OCI-LY3 (cell line): ENCODE measurements at regions not wholly inside any gene's neighbourhood (a gene's known extent, or its start where the extent isn't known, plus 50 kb on each side); places are given as distances from the start of the nearest gene placed in this dataset.
"Not testable (repeated sequence)": the region's sequence is repeated elsewhere in the genome, so short reads cannot be mapped to it uniquely, and the experiment has no call there.

ENCODE experiments used
- H2AFZ ChIP-seq: fragments of 200-600, 300-600 bp; shearing (Covaris generic); 2 replicates; pipeline ENCODE4 v1.6.0; 2014; ENCODE audit warnings: antibody characterized with exemption, low read depth, low read length
- H3K27ac ChIP-seq: fragments of 200-600, 300-600 bp; sonication (generic); 2 replicates; pipeline ENCODE4 v1.5.1; 2014; ENCODE audit warnings: mild to moderate bottlenecking, low read length, moderate library complexity, mixed read lengths
- H3K27me3 ChIP-seq: fragments of 200-600, 300-600 bp; sonication (generic); 2 replicates; pipeline ENCODE4 v1.6.1; 2014; ENCODE audit warnings: low read depth, low read length, mixed read lengths
- H3K36me3 ChIP-seq: fragments of 200-600, 300-600 bp; sonication (generic); replicated peaks from 2 replicates; pipeline ENCODE3; 2014; ENCODE audit warnings: low read depth, low read length, mixed read lengths
- H3K4me1 ChIP-seq: fragments of 300-600, 200-600 bp; sonication (generic); 2 replicates; pipeline ENCODE4 v1.6.1; 2014; ENCODE audit warnings: low read length, mixed read lengths
- H3K4me2 ChIP-seq: fragments of 200-600, 300-600 bp; sonication (generic); 2 replicates; pipeline ENCODE4 v1.6.1; 2014; ENCODE audit warnings: low read length, mixed read lengths
- H3K4me3 ChIP-seq: fragments of 300-600, 200-600 bp; sonication (generic); 2 replicates; pipeline ENCODE4 v1.5.1; 2014; ENCODE audit warnings: antibody characterized with exemption, mild to moderate bottlenecking, low read length, moderate library complexity
- H3K79me2 ChIP-seq: fragments of 300-600, 200-600 bp; shearing (Covaris generic); 2 replicates; pipeline ENCODE4 v1.6.1; 2014; ENCODE audit warnings: mild to moderate bottlenecking, low read length, mixed read lengths
- H3K9ac ChIP-seq: fragments of 300-600, 200-600 bp; shearing (Covaris generic); 2 replicates; pipeline ENCODE4 v1.6.0; 2014; ENCODE audit warnings: mild to moderate bottlenecking, low read length, moderate library complexity
- H3K9me3 ChIP-seq: fragments of 200-600, 300-600 bp; shearing (Covaris generic); 2 replicates; pipeline ENCODE4 v1.6.1; 2014; ENCODE audit warnings: low read length, mixed read lengths; ENCODE audit not compliant: insufficient read depth
- H4K20me1 ChIP-seq: fragments of 200-600, 300-600 bp; sonication (generic); 2 replicates; pipeline ENCODE4 v1.6.1; 2016; ENCODE audit warnings: low read length, mixed read lengths; ENCODE audit not compliant: insufficient read depth
- CTCF ChIP-seq: fragments of 200-600, 300-600 bp; sonication (generic); IDR thresholded peaks from 2 replicates; pipeline ENCODE4 v1.5.1; 2014; ENCODE audit warnings: antibody characterized with exemption, low read length, low read depth
- EZH2phosphoT487 ChIP-seq: fragments of 200-600 bp; shearing (Covaris generic); IDR thresholded peaks from 2 replicates; pipeline ENCODE4 v1.6.1; 2018; ENCODE audit warnings: antibody characterized with exemption, mixed run types, low read depth

DNA sequence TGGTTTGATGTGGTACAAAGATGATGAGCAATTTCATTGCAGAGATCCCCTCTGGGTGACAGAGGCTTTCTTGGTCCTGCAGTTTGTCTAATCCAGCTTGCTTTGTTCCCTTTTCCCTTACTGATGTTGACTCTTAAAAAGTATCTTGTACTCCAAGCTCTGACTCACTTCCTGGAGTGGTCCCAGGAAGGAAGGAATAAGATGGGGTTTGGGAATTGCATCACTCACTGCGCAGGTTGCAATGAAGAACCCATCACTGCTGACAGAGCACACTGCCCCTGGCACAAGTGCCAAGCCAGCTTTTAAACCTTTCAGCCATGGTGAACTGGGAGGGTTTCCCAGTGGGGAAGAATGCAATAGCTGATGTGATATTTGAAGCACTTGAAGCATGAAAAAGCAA lies 662.2 kb upstream of the CTNND2 start:
- no peak overlapping the region for H3K4me3 ChIP-seq
- H3K27me3 ChIP-seq: no peaks in the 10 kb centered on the region
- TF ChIP-seq CTCF (no peak), EZH2phosphoT487 (no peak)
- no peaks in the 10 kb centered on the region for H3K36me3 ChIP-seq
- H4K20me1 ChIP-seq: no peaks in the 10 kb centered on the region
- H3K27ac ChIP-seq: no peak overlapping the region
- H2AFZ ChIP-seq: no peak overlapping the region
- no peaks in the 10 kb centered on the region for H3K79me2 ChIP-seq
- no peaks in the 10 kb centered on the region for H3K9me3 ChIP-seq
- H3K4me2 ChIP-seq: no peak overlapping the region
- no peak overlapping the region for H3K9ac ChIP-seq
- H3K4me1 ChIP-seq: no peaks in the 10 kb centered on the region

- Histone ChIP-seq H4K20me1 (no peaks in the 10 kb centered on the region), H3K27me3 (no peaks in the 10 kb centered on the region), H3K4me3 (no peak overlapping the region), H3K4me1 (no peaks in the 10 kb centered on the region), H3K4me2 (no peak overlapping the region), H3K9me3 (no peaks in the 10 kb centered on the region), H2AFZ (no peak overlapping the region), H3K79me2 (no peaks in the 10 kb centered on the region), H3K36me3 (no peaks in the 10 kb centered on the region), H3K9ac (no peak overlapping the region), H3K27ac (no peak overlapping the region)
- TF ChIP-seq EZH2phosphoT487 (no peak), CTCF (no peak)
Observed at GRCh38 chr5:12557012-12557411, 652.8 kb upstream of the CTNND2 start.

DNA sequence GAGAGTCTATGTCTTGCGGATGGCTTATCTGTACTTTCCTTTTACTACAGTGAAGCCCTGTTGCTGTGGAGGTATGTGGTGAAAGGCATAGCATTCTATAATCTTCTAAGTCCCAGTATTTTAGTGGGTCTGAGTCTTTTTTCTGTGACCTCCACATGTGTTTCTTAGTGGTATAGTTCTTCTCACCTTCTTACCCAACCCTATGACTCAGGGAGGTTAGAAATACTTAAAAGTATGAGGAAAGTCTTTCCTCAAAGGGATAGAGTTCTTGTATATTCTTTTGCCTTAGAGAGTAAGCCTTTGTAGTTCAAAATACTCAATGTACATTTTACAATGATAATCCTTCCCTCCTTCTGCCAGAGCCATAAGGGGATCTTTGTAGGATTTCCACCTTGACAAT lies 621.9 kb upstream of the CTNND2 start:
- Histone ChIP-seq H3K9ac (no peak overlapping the region), H2AFZ (no peak overlapping the region), H3K79me2 (no peaks in the 10 kb centered on the region), H3K4me1 (no peaks in the 10 kb centered on the region), H3K27me3 (no peaks in the 10 kb centered on the region), H3K4me3 (no peak overlapping the region), H3K36me3 (no peaks in the 10 kb centered on the region), H3K9me3 (no peaks in the 10 kb centered on the region), H3K4me2 (no peak overlapping the region), H4K20me1 (no peaks in the 10 kb centered on the region), H3K27ac (no peak overlapping the region)
- TF ChIP-seq CTCF (no peak), EZH2phosphoT487 (no peak)

- Histone ChIP-seq H3K4me2 (no peak overlapping the region), H3K9me3 (no peaks in the 10 kb centered on the region)
Observed at GRCh38 chr5:12522116-12522515, 617.9 kb upstream of the CTNND2 start.

DNA sequence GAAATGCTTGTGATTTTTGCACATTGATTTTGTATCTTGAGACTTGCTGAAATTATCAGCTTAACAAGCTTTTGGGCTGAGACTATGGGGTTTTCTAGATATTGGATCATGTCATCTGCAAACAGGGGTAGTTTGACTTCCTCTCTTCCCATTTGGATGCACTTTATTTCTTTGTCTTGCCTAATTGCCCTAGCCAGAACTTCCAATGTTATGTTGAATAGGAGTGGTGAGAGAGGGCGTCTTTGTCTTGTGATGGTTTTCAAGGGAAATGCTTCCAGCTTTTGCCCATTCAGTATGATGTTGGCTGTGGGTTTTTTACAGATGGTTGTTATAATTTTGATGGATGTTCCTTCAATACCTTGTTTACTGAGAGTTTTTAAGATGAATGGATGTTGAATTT lies 600.7 kb upstream of the CTNND2 start:
- H3K9me3 ChIP-seq: not testable (repeated sequence)

More at GRCh38 chr5:12522116-12522515, 617.9 kb upstream of the CTNND2 start:
- Histone ChIP-seq H2AFZ (no peak overlapping the region), H3K4me1 (no peaks in the 10 kb centered on the region), H3K27ac (no peak overlapping the region), H3K27me3 (no peaks in the 10 kb centered on the region), H4K20me1 (no peaks in the 10 kb centered on the region), H3K36me3 (no peaks in the 10 kb centered on the region), H3K79me2 (no peaks in the 10 kb centered on the region), H3K9ac (no peak overlapping the region), H3K4me3 (no peak overlapping the region)
- TF ChIP-seq CTCF: no peak

More for the DNA sequence above, 600.7 kb upstream of the CTNND2 start:
- H3K79me2 ChIP-seq, H4K20me1 ChIP-seq, H3K36me3 ChIP-seq, H3K27me3 ChIP-seq, H3K4me1 ChIP-seq, H3K4me2 ChIP-seq, H3K9ac ChIP-seq, H2AFZ ChIP-seq, H3K27ac ChIP-seq, H3K4me3 ChIP-seq: not testable (repeated sequence)
